H9 (cell line): ENCODE measurements at regions not wholly inside any gene's neighbourhood (a gene's known extent, or its start where the extent isn't known, plus 50 kb on each side); places are given as distances from the start of the nearest gene placed in this dataset.

ENCODE experiments used
- DNase-seq: peaks from one replicate; pipeline ENCODE4 v3.0.0-alpha.2; 2017
- H2AFZ ChIP-seq: one replicate; pipeline ENCODE4 v1.6.1; 2013; ENCODE audit warnings: mild to moderate bottlenecking, low read length, control low read depth, moderate library complexity
- H2AK5ac ChIP-seq: 2 replicates; pipeline ENCODE4 v1.6.1; 2013; ENCODE audit warnings: low read length, control low read depth, mixed read lengths; ENCODE audit not compliant: insufficient read length
- H2BK120ac ChIP-seq: one replicate; pipeline ENCODE4 v1.6.1; 2013; ENCODE audit warnings: low read depth, mild to moderate bottlenecking, low read length, control low read depth, inconsistent platforms; ENCODE audit not compliant: poor library complexity, severe bottlenecking
- H2BK12ac ChIP-seq: 2 replicates; pipeline ENCODE4 v1.6.1; 2013; ENCODE audit warnings: low read length, control low read depth, mixed read lengths, low read depth; ENCODE audit not compliant: insufficient read length
- H2BK15ac ChIP-seq: 2 replicates; pipeline ENCODE4 v1.6.1; 2013; ENCODE audit warnings: low read depth, low read length, control low read depth
- H2BK20ac ChIP-seq: one replicate; pipeline ENCODE4 v1.6.1; 2013; ENCODE audit warnings: low read depth, mild to moderate bottlenecking, low read length, control low read depth, inconsistent platforms; ENCODE audit not compliant: poor library complexity, severe bottlenecking
- H2BK5ac ChIP-seq: 2 replicates; pipeline ENCODE4 v1.6.1; 2013; ENCODE audit warnings: low read length, control low read depth, mixed read lengths; ENCODE audit not compliant: insufficient read length
- H3K14ac ChIP-seq: 2 replicates; pipeline ENCODE4 v1.6.1; 2013; ENCODE audit warnings: low read length, control low read depth; ENCODE audit not compliant: insufficient read depth
- H3K18ac ChIP-seq: 2 replicates; pipeline ENCODE4 v1.6.1; 2013; ENCODE audit warnings: low read depth, mild to moderate bottlenecking, mixed read lengths, low read length, control low read depth; ENCODE audit not compliant: insufficient read length
- H3K23ac ChIP-seq: 2 replicates; pipeline ENCODE4 v1.6.1; 2013; ENCODE audit warnings: low read length, control low read depth, mixed read lengths, low read depth; ENCODE audit not compliant: insufficient read length
- H3K23me2 ChIP-seq: 2 replicates; pipeline ENCODE4 v1.6.1; 2013; ENCODE audit warnings: low read depth, mild to moderate bottlenecking, mixed read lengths, low read length, control low read depth; ENCODE audit not compliant: insufficient read length, poor library complexity, severe bottlenecking
- H3K27ac ChIP-seq: 2 replicates; pipeline ENCODE4 v1.5.1; 2013; ENCODE audit warnings: low read length, control low read depth, mixed read lengths, low read depth; ENCODE audit not compliant: insufficient read length
- H3K27me3 ChIP-seq: 2 replicates; pipeline ENCODE4 v1.6.1; 2013; ENCODE audit warnings: low read length, control low read depth, inconsistent platforms; ENCODE audit not compliant: insufficient read depth
- H3K4ac ChIP-seq: 2 replicates; pipeline ENCODE4 v1.6.1; 2013; ENCODE audit warnings: low read depth, mild to moderate bottlenecking, control low read depth, inconsistent platforms, low read length, moderate library complexity
- H3K4me1 ChIP-seq: 2 replicates; pipeline ENCODE4 v1.6.1; 2013; ENCODE audit warnings: low read length, control low read depth, inconsistent platforms; ENCODE audit not compliant: insufficient read depth
- H3K4me2 ChIP-seq: 2 replicates; pipeline ENCODE4 v1.6.1; 2013; ENCODE audit warnings: low read length, control low read depth, mixed read lengths; ENCODE audit not compliant: insufficient read length, insufficient read depth
- H3K56ac ChIP-seq: 2 replicates; pipeline ENCODE4 v1.6.1; 2013; ENCODE audit warnings: low read depth, mild to moderate bottlenecking, mixed read lengths, low read length, control low read depth; ENCODE audit not compliant: insufficient read length
- H3K79me1 ChIP-seq: 2 replicates; pipeline ENCODE4 v1.6.1; 2013; ENCODE audit warnings: low read depth, mild to moderate bottlenecking, moderate library complexity, low read length, control low read depth, inconsistent platforms; ENCODE audit not compliant: insufficient read depth, poor library complexity, severe bottlenecking
- H3K79me2 ChIP-seq: 2 replicates; pipeline ENCODE4 v1.6.1; 2013; ENCODE audit warnings: low read length, control low read depth, inconsistent platforms; ENCODE audit not compliant: insufficient read depth
- H3K9ac ChIP-seq: 2 replicates; pipeline ENCODE4 v1.6.1; 2013; ENCODE audit warnings: low read length, control low read depth, mixed read lengths; ENCODE audit not compliant: insufficient read length; ENCODE audit errors: extremely low read depth
- H3K9me3 ChIP-seq: one replicate; pipeline ENCODE4 v1.6.1; 2013; ENCODE audit warnings: low read depth, low read length, inconsistent platforms; ENCODE audit not compliant: control insufficient read depth
- H3T11ph ChIP-seq: one replicate; pipeline ENCODE4 v1.6.1; 2013; ENCODE audit warnings: mild to moderate bottlenecking, low read length, control low read depth, inconsistent platforms
- H4K20me1 ChIP-seq: one replicate; pipeline ENCODE4 v1.6.1; 2013; ENCODE audit not compliant: control insufficient read depth, insufficient read length, insufficient read depth
- H4K5ac ChIP-seq: 2 replicates; pipeline ENCODE4 v1.6.1; 2013; ENCODE audit warnings: low read depth, mild to moderate bottlenecking, mixed read lengths, low read length, control low read depth; ENCODE audit not compliant: insufficient read length
- H4K8ac ChIP-seq: replicated peaks from 2 replicates; pipeline ENCODE4 v1.6.1; 2013; ENCODE audit warnings: low read length, control low read depth, mixed read lengths, low read depth; ENCODE audit not compliant: insufficient read length
- H4K91ac ChIP-seq: 2 replicates; pipeline ENCODE4 v1.6.1; 2013; ENCODE audit warnings: low read depth, mild to moderate bottlenecking, moderate library complexity, mixed read lengths, low read length, control low read depth; ENCODE audit not compliant: insufficient read length
- H3K27ac Mint-ChIP-seq, 3 experiments: 2 replicates in 2 of 3; 3 replicates in 1 of 3; pipeline ENCODE4 v1.8.0; 2020 to 2021; ENCODE audit warnings: mixed read lengths in 3 of 3, mild to moderate bottlenecking in 1 of 3, moderate library complexity in 1 of 3
- H3K27me3 Mint-ChIP-seq: 2 replicates; pipeline ENCODE4 v1.8.0; 2021; ENCODE audit warnings: low read depth, mild to moderate bottlenecking, moderate library complexity, mixed read lengths
- H3K36me3 Mint-ChIP-seq, 3 experiments: 2 replicates in 2 of 3; 3 replicates in 1 of 3; pipeline ENCODE4 v1.8.0; 2020 to 2021; ENCODE audit warnings: low read depth in 3 of 3, mixed read lengths in 3 of 3; ENCODE audit not compliant: insufficient read depth in 1 of 3
- H3K4me1 Mint-ChIP-seq, 2 experiments: 2 replicates each; pipeline ENCODE4 v1.8.0; 2020; ENCODE audit warnings: mixed read lengths in 2 of 2
- H3K4me3 Mint-ChIP-seq, 2 experiments: 2 replicates in 1 of 2; 3 replicates in 1 of 2; pipeline ENCODE4 v1.8.0; 2020 to 2021; ENCODE audit warnings: mild to moderate bottlenecking in 2 of 2, mixed read lengths in 2 of 2, moderate library complexity in 1 of 2
- H3K9me3 Mint-ChIP-seq, 2 experiments: 2 replicates in 1 of 2; 3 replicates in 1 of 2; pipeline ENCODE4 v1.8.0; 2020; ENCODE audit warnings: mild to moderate bottlenecking in 2 of 2, mixed read lengths in 2 of 2, moderate library complexity in 1 of 2
- CTCF ChIP-seq: fragments of 200-600 bp; sonication (generic); conservative IDR thresholded peaks from 3 replicates; pipeline ENCODE4 v1.8.0; 2021; ENCODE audit warnings: antibody characterized with exemption, mild to moderate bottlenecking
- WGBS: extraction: QIAGEN DNeasy Blood & Tissue Kit; methylation state at CpG from one replicate; pipeline ENCODE4 v1.1.7; 2013; ENCODE audit warnings: missing lambda C conversion rate, low lambda C conversion rate, mixed read lengths; ENCODE audit not compliant: insufficient read length; ENCODE audit errors: extremely low coverage; 5-methylcytosine and 5-hydroxymethylcytosine counted together

- no peaks in the 10 kb centered on the region for H3K27me3 Mint-ChIP-seq
- Histone ChIP-seq H2BK20ac (no peak overlapping the region), H2AK5ac (no peak overlapping the region)
These were observed 69.0 kb upstream of the LRRC7 start for GRCh38 chr1:69498711-69499110.

More at GRCh38 chr1:69498711-69499110, 69.0 kb upstream of the LRRC7 start:
- TF ChIP-seq CTCF = no peak
- Histone ChIP-seq H3K79me1 (no peaks in the 10 kb centered on the region), H4K20me1 (no peaks in the 10 kb centered on the region), H4K5ac (no peak overlapping the region), H4K91ac (no peak overlapping the region), H3K4me2 (no peak overlapping the region), H3K4ac (no peak overlapping the region), H3K14ac (no peak overlapping the region), H2BK120ac (no peak overlapping the region), H3K79me2 (no peaks in the 10 kb centered on the region), H2BK12ac (no peak overlapping the region), H2BK5ac (no peak overlapping the region), H4K8ac (no peak overlapping the region), H3K18ac (no peak overlapping the region), H3K23me2 (no peaks in the 10 kb centered on the region), H3K9ac (no peak overlapping the region), H3K4me1 (no peaks in the 10 kb centered on the region), H3K27me3 (no peaks in the 10 kb centered on the region), H2BK15ac (no peak overlapping the region), H3T11ph (no peak overlapping the region), H3K9me3 (no peaks in the 10 kb centered on the region), H3K27ac (no peak overlapping the region), H2AFZ (no peak overlapping the region), H3K23ac (no peak overlapping the region), H3K56ac (no peak overlapping the region)
- Mint-ChIP-seq H3K36me3 (no peaks in the 10 kb centered on the region), H3K4me1 (no peaks in the 10 kb centered on the region), H3K9me3 (no peaks in the 10 kb centered on the region), H3K4me3 (no peak overlapping the region), H3K27ac (no peak overlapping the region)
- WGBS = no CpG with 5 or more reads among the region's 1 CpG
- no peak for DNase-seq
